Body of pancreas (tissue), 4 donors: ENCODE measurements at regions not wholly inside any gene's neighbourhood (a gene's known extent, or its start where the extent isn't known, plus 50 kb on each side); places are given as distances from the start of the nearest gene placed in this dataset.

Experiments
- ATAC-seq: fragments of 150-250 bp; one replicate; pipeline ENCODE4 v1.9.1; 2016
- DNase-seq, 4 donors: peaks; one replicate each; pipeline ENCODE4 v3.0.0-alpha.2; 2019
- H3K27ac ChIP-seq, 4 donors: fragments of 200-600 bp; sonication (generic); 1 replicate in 3 of 4; 2 replicates in 1 of 4; pipeline versions ENCODE4 v1.5.1 to v1.6.1; 2016 to 2019; ENCODE audit warnings: mild to moderate bottlenecking in 1 of 4, mixed read lengths in 1 of 4, moderate library complexity in 1 of 4
- H3K27me3 ChIP-seq, 2 donors: fragments of 200-600 bp; sonication (generic); one replicate each; pipeline ENCODE4 v1.6.0; 2016; ENCODE audit warnings: mild to moderate bottlenecking in 1 of 2
- H3K36me3 ChIP-seq, 2 donors: fragments of 200-600 bp; sonication (generic); replicated peaks in 1 of 2; 2 replicates each; pipeline ENCODE4 v1.5.1; 2016; ENCODE audit warnings: low read depth in 2 of 2; ENCODE audit not compliant: insufficient read depth in 1 of 2
- H3K4me1 ChIP-seq: fragments of 200-600 bp; sonication (generic); one replicate; pipeline ENCODE4 v1.6.0; 2016
- H3K4me3 ChIP-seq, 2 donors: fragments of 200-600 bp; sonication (generic); 1 replicate in 1 of 2; 2 replicates in 1 of 2; pipeline ENCODE4 v1.5.1; 2016 to 2019
- H3K9me3 ChIP-seq, 3 donors: fragments of 200-600 bp; sonication (generic); 1 replicate in 2 of 3; 2 replicates in 1 of 3; pipeline ENCODE4 v1.5.1; 2016
- CTCF ChIP-seq, 7 experiments: fragments of 450-650 bp in 4 of 7; fragments of 200-600 bp in 3 of 7; sonication (generic) in 3 of 7; IDR thresholded peaks; one replicate each; pipeline ENCODE4 v1.5.1; 2016 to 2019; ENCODE audit warnings: antibody characterized with exemption in 7 of 7
- POLR2A ChIP-seq, 3 donors: fragments of 450-650 bp; IDR thresholded peaks; one replicate each; pipeline ENCODE4 v1.6.1; 2016; ENCODE audit warnings: antibody characterized with exemption in 3 of 3, mild to moderate bottlenecking in 2 of 3
- WGBS, 2 donors: methylation state at CpG; one replicate each; pipeline ENCODE4 v1.1.5; 2017; 5-methylcytosine and 5-hydroxymethylcytosine counted together
- intact Hi-C: fragments of 100-400 bp; cut with DNase I; formaldehyde crosslinking; loops from one replicate; pipeline ENCODE4 v1.15.1; 2023

- 70% methylated on average over 6 of the region's 6 CpGs; no CpG with 5 or more reads in 1 of the 2 donors for WGBS, 2 donors
- DNase-seq, result no peak
Observed at GRCh38 chrX:20595928-20596575, 329.3 kb upstream of the RPS6KA3 start.

GRCh38 chrX:20594985-20595384 lies 328.3 kb upstream of the RPS6KA3 start:
- no peaks in the 10 kb centered on the region for H3K27me3 ChIP-seq
- WGBS, 2 donors, result 33 to 45% methylated on average over 2 of the region's 2 CpGs
- ATAC-seq (no peak), DNase-seq (no peak)
- H3K4me1 ChIP-seq, result no peaks in the 10 kb centered on the region
- no peak for TF ChIP-seq POLR2A (IDR thresholded peaks at IDR 0.05)
- TF ChIP-seq CTCF (IDR thresholded peaks at IDR 0.05), result no peak
- intact Hi-C loops, result no loop called here
- no peaks in the 10 kb centered on the region for H3K9me3 ChIP-seq
- H3K27ac ChIP-seq, result no peak overlapping the region
- no peak overlapping the region for H3K4me3 ChIP-seq
- no peaks in the 10 kb centered on the region for H3K36me3 ChIP-seq

More at GRCh38 chrX:20595928-20596575, 329.3 kb upstream of the RPS6KA3 start:
- TF ChIP-seq POLR2A (IDR thresholded peaks at IDR 0.05), result no peak
- TF ChIP-seq CTCF (IDR thresholded peaks at IDR 0.05), result no peak
- Histone ChIP-seq H3K4me3 (no peak overlapping the region), H3K27ac (no peak overlapping the region), H3K27me3 (no peaks in the 10 kb centered on the region), H3K36me3 (no peaks in the 10 kb centered on the region), H3K4me1 (no peaks in the 10 kb centered on the region), H3K9me3 (no peaks in the 10 kb centered on the region)
- ATAC-seq, result no peak
- intact Hi-C loops, result no loop called here

GRCh38 chrX:20593836-20594235 lies 327.1 kb upstream of the RPS6KA3 start:
- Histone ChIP-seq H3K27ac (no peak overlapping the region), H3K36me3 (no peaks in the 10 kb centered on the region), H3K27me3 (no peaks in the 10 kb centered on the region), H3K4me1 (no peaks in the 10 kb centered on the region), H3K9me3 (no peaks in the 10 kb centered on the region), H3K4me3 (no peak overlapping the region)
- intact Hi-C loops, result no loop called here
- 73% methylated on average over 2 of the region's 2 CpGs for WGBS, 2 donors
- ATAC-seq (no peak), DNase-seq (no peak)
- TF ChIP-seq POLR2A (IDR thresholded peaks at IDR 0.05), result no peak
- no peak for TF ChIP-seq CTCF (IDR thresholded peaks at IDR 0.05)

GRCh38 chrX:20593402-20593801 lies 326.7 kb upstream of the RPS6KA3 start:
- Histone ChIP-seq H3K4me3 (no peak overlapping the region), H3K36me3 (no peaks in the 10 kb centered on the region), H3K9me3 (no peaks in the 10 kb centered on the region), H3K27me3 (no peaks in the 10 kb centered on the region), H3K4me1 (no peaks in the 10 kb centered on the region), H3K27ac (no peak overlapping the region)
- intact Hi-C loops, result no loop called here
- 60 to 88% methylated on average over 1 to 2 of the region's 2 CpGs for WGBS, 2 donors
- DNase-seq (no peak), ATAC-seq (no peak)
- TF ChIP-seq CTCF (IDR thresholded peaks at IDR 0.05) (no peak), POLR2A (IDR thresholded peaks at IDR 0.05) (no peak)

GRCh38 chrX:20591246-20591645 lies 324.5 kb upstream of the RPS6KA3 start:
- WGBS, 2 donors, result 75% methylated on average over 2 of the region's 2 CpGs
- TF ChIP-seq CTCF (IDR thresholded peaks at IDR 0.05) (no peak), POLR2A (IDR thresholded peaks at IDR 0.05) (no peak)

More at GRCh38 chrX:20591246-20591645, 324.5 kb upstream of the RPS6KA3 start:
- Histone ChIP-seq H3K9me3 (no peaks in the 10 kb centered on the region), H3K27ac (no peak overlapping the region), H3K27me3 (no peaks in the 10 kb centered on the region), H3K4me1 (no peaks in the 10 kb centered on the region), H3K4me3 (no peak overlapping the region), H3K36me3 (no peaks in the 10 kb centered on the region)
- intact Hi-C loops, result no loop called here
- DNase-seq (no peak), ATAC-seq (no peak)
